ENCODE measurements at regions not wholly inside any gene's neighbourhood (a gene's known extent, or its start where the extent isn't known, plus 50 kb on each side); places are given as distances from the start of the nearest gene placed in this dataset.

GRCh38 chr14:84197704-84198103 lies 1332.2 kb upstream of the FLRT2 start:
- Histone ChIP-seq H3K4me1 (ENCODE audit: control insufficient read depth in 1 of 2, extremely low read depth in 1 of 2, insufficient read depth in 2 of 2, low read length in 2 of 2) (no peaks in the 10 kb centered on the region), H3K4me3 (ENCODE audit: control insufficient read depth in 1 of 2, extremely low read depth in 1 of 2, low read length in 1 of 2) (no peak overlapping the region), H3K36me3 (ENCODE audit: control insufficient read depth in 2 of 2, extremely low read depth in 1 of 2, insufficient read depth in 1 of 2, low read length in 1 of 2) (no peaks in the 10 kb centered on the region), H3K9me3 (no peaks in the 10 kb centered on the region), H3K27ac (ENCODE audit: low read length) (no peak overlapping the region), H3K27me3 (replicated peaks in 1 of 2; ENCODE audit: control insufficient read depth in 2 of 2, extremely low read depth in 1 of 2, insufficient read depth in 2 of 2, low read length in 1 of 2) (no peaks in the 10 kb centered on the region)
- ATAC-seq (replicated peaks in 1 of 4) (no peak), DNase-seq (no peak)
- CTCF ChIA-PET, result no interaction called here
- POLR2A ChIA-PET, result no interaction called here
- Mint-ChIP-seq H3K36me3 (no peaks in the 10 kb centered on the region), H3K27me3 (no peaks in the 10 kb centered on the region), H3K9me3 (peaks cover 17 to 29% (median 25%) of the 10 kb centered on the region in 3 donors), H3K27ac (no peak overlapping the region), H3K4me3 (no peak overlapping the region), H3K4me1 (no peaks in the 10 kb centered on the region)
- no CpG with 5 or more reads among the region's 1 CpG for WGBS (ENCODE audit: insufficient coverage)

GRCh38 chr14:84202486-84202885 lies 1327.5 kb upstream of the FLRT2 start:
- WGBS (ENCODE audit: insufficient coverage), result no CpG with 5 or more reads among the region's 2 CpGs
- no peaks in the 10 kb centered on the region for H3K4me1 Mint-ChIP-seq
- Histone ChIP-seq H3K9me3 (no peaks in the 10 kb centered on the region), H3K27me3 (replicated peaks in 1 of 2; ENCODE audit: control insufficient read depth in 2 of 2, extremely low read depth in 1 of 2, insufficient read depth in 2 of 2, low read length in 1 of 2) (no peaks in the 10 kb centered on the region), H3K27ac (ENCODE audit: low read length) (no peak overlapping the region), H3K4me1 (ENCODE audit: control insufficient read depth in 1 of 2, extremely low read depth in 1 of 2, insufficient read depth in 2 of 2, low read length in 2 of 2) (no peaks in the 10 kb centered on the region), H3K4me3 (ENCODE audit: control insufficient read depth in 1 of 2, extremely low read depth in 1 of 2, low read length in 1 of 2) (no peak overlapping the region), H3K36me3 (ENCODE audit: control insufficient read depth in 2 of 2, extremely low read depth in 1 of 2, insufficient read depth in 1 of 2, low read length in 1 of 2) (no peaks in the 10 kb centered on the region)
- H3K9me3 Mint-ChIP-seq, result peaks cover 14 to 20% (median 18%) of the 10 kb centered on the region in 3 donors
- ChIA-PET CTCF (no interaction called here), POLR2A (no interaction called here)
- H3K27me3 Mint-ChIP-seq, result no peaks in the 10 kb centered on the region
- DNase-seq, result no peak
- ATAC-seq (replicated peaks in 1 of 4), result no peak
- H3K4me3 Mint-ChIP-seq, result no peak overlapping the region
- no peaks in the 10 kb centered on the region for H3K36me3 Mint-ChIP-seq
- H3K27ac Mint-ChIP-seq, result no peak overlapping the region

GRCh38 chr14:84203896-84204295 lies 1326.0 kb upstream of the FLRT2 start:
- no peak overlapping the region for H3K27ac ChIP-seq (ENCODE audit: low read length)
- H3K36me3 Mint-ChIP-seq, result no peaks in the 10 kb centered on the region
- no peak overlapping the region for H3K27ac Mint-ChIP-seq
- H3K9me3 ChIP-seq, result no peaks in the 10 kb centered on the region
- no peaks in the 10 kb centered on the region for H3K4me1 ChIP-seq (ENCODE audit: control insufficient read depth in 1 of 2, extremely low read depth in 1 of 2, insufficient read depth in 2 of 2, low read length in 2 of 2)
- no peak for ATAC-seq (replicated peaks in 1 of 4)
- ChIA-PET POLR2A (no interaction called here), CTCF (no interaction called here)
- H3K4me1 Mint-ChIP-seq, result no peaks in the 10 kb centered on the region
- H3K27me3 Mint-ChIP-seq, result no peaks in the 10 kb centered on the region
- H3K9me3 Mint-ChIP-seq, result peaks cover 18 to 20% (median 19%) of the 10 kb centered on the region in 3 donors
- no peak for DNase-seq
- H3K4me3 ChIP-seq (ENCODE audit: control insufficient read depth in 1 of 2, extremely low read depth in 1 of 2, low read length in 1 of 2), result no peak overlapping the region
- H3K27me3 ChIP-seq (replicated peaks in 1 of 2; ENCODE audit: control insufficient read depth in 2 of 2, extremely low read depth in 1 of 2, insufficient read depth in 2 of 2, low read length in 1 of 2), result no peaks in the 10 kb centered on the region
- H3K4me3 Mint-ChIP-seq, result no peak overlapping the region
- no peaks in the 10 kb centered on the region for H3K36me3 ChIP-seq (ENCODE audit: control insufficient read depth in 2 of 2, extremely low read depth in 1 of 2, insufficient read depth in 1 of 2, low read length in 1 of 2)

- DNase-seq, result no peak
- Mint-ChIP-seq H3K9me3 (peaks cover 20 to 26% (median 25%) of the 10 kb centered on the region in 3 donors), H3K36me3 (no peaks in the 10 kb centered on the region), H3K4me1 (no peaks in the 10 kb centered on the region), H3K4me3 (no peak overlapping the region), H3K27me3 (no peaks in the 10 kb centered on the region), H3K27ac (no peak overlapping the region)
- Histone ChIP-seq H3K4me1 (ENCODE audit: control insufficient read depth in 1 of 2, extremely low read depth in 1 of 2, insufficient read depth in 2 of 2, low read length in 2 of 2) (no peaks in the 10 kb centered on the region), H3K4me3 (ENCODE audit: control insufficient read depth in 1 of 2, extremely low read depth in 1 of 2, low read length in 1 of 2) (no peak overlapping the region), H3K27me3 (replicated peaks in 1 of 2; ENCODE audit: control insufficient read depth in 2 of 2, extremely low read depth in 1 of 2, insufficient read depth in 2 of 2, low read length in 1 of 2) (no peaks in the 10 kb centered on the region), H3K9me3 (no peaks in the 10 kb centered on the region), H3K36me3 (ENCODE audit: control insufficient read depth in 2 of 2, extremely low read depth in 1 of 2, insufficient read depth in 1 of 2, low read length in 1 of 2) (no peaks in the 10 kb centered on the region), H3K27ac (ENCODE audit: low read length) (no peak overlapping the region)
- no peak for ATAC-seq (replicated peaks in 1 of 4)
- CTCF ChIA-PET, result no interaction called here
- no CpG with 5 or more reads among the region's 7 CpGs for WGBS (ENCODE audit: insufficient coverage)
- POLR2A ChIA-PET, result no interaction called here
These were observed 1321.5 kb upstream of the FLRT2 start for GRCh38 chr14:84208451-84208850.

- ChIA-PET CTCF (no interaction called here), POLR2A (no interaction called here)
- DNase-seq (no peak), ATAC-seq (replicated peaks in 1 of 4) (no peak)
- H3K27ac ChIP-seq (ENCODE audit: low read length), result no peak overlapping the region
- WGBS (ENCODE audit: insufficient coverage), result no CpG with 5 or more reads among the region's 1 CpG
- no peaks in the 10 kb centered on the region for H3K4me1 Mint-ChIP-seq
- no peak overlapping the region for H3K4me3 ChIP-seq (ENCODE audit: control insufficient read depth in 1 of 2, extremely low read depth in 1 of 2, low read length in 1 of 2)
- peaks cover 20 to 26% (median 25%) of the 10 kb centered on the region in 3 donors for H3K9me3 Mint-ChIP-seq
- no peaks in the 10 kb centered on the region for H3K27me3 Mint-ChIP-seq
- H3K4me1 ChIP-seq (ENCODE audit: control insufficient read depth in 1 of 2, extremely low read depth in 1 of 2, insufficient read depth in 2 of 2, low read length in 2 of 2), result no peaks in the 10 kb centered on the region
- no peaks in the 10 kb centered on the region for H3K9me3 ChIP-seq
- no peaks in the 10 kb centered on the region for H3K27me3 ChIP-seq (replicated peaks in 1 of 2; ENCODE audit: control insufficient read depth in 2 of 2, extremely low read depth in 1 of 2, insufficient read depth in 2 of 2, low read length in 1 of 2)
- no peaks in the 10 kb centered on the region for H3K36me3 ChIP-seq (ENCODE audit: control insufficient read depth in 2 of 2, extremely low read depth in 1 of 2, insufficient read depth in 1 of 2, low read length in 1 of 2)
- no peak overlapping the region for H3K27ac Mint-ChIP-seq
- no peak overlapping the region for H3K4me3 Mint-ChIP-seq
- H3K36me3 Mint-ChIP-seq, result no peaks in the 10 kb centered on the region
These were observed 1320.9 kb upstream of the FLRT2 start for GRCh38 chr14:84209031-84209430.

GRCh38 chr14:84217066-84217465 lies 1312.9 kb upstream of the FLRT2 start:
- H3K27ac ChIP-seq (ENCODE audit: low read length), result no peak overlapping the region
- H3K36me3 Mint-ChIP-seq, result no peaks in the 10 kb centered on the region
- ATAC-seq (replicated peaks in 1 of 4) (no peak), DNase-seq (no peak)
- no peaks in the 10 kb centered on the region for H3K27me3 Mint-ChIP-seq
- CTCF ChIA-PET, result no interaction called here
- H3K27ac Mint-ChIP-seq, result no peak overlapping the region
- H3K27me3 ChIP-seq (replicated peaks in 1 of 2; ENCODE audit: control insufficient read depth in 2 of 2, extremely low read depth in 1 of 2, insufficient read depth in 2 of 2, low read length in 1 of 2), result no peaks in the 10 kb centered on the region
- H3K36me3 ChIP-seq (ENCODE audit: control insufficient read depth in 2 of 2, extremely low read depth in 1 of 2, insufficient read depth in 1 of 2, low read length in 1 of 2), result no peaks in the 10 kb centered on the region
- POLR2A ChIA-PET, result no interaction called here
- H3K4me3 ChIP-seq (ENCODE audit: control insufficient read depth in 1 of 2, extremely low read depth in 1 of 2, low read length in 1 of 2), result no peak overlapping the region
- H3K4me1 Mint-ChIP-seq, result no peaks in the 10 kb centered on the region
- no peaks in the 10 kb centered on the region for H3K4me1 ChIP-seq (ENCODE audit: control insufficient read depth in 1 of 2, extremely low read depth in 1 of 2, insufficient read depth in 2 of 2, low read length in 2 of 2)
- no CpG with 5 or more reads among the region's 1 CpG for WGBS (ENCODE audit: insufficient coverage)
- H3K4me3 Mint-ChIP-seq, result no peak overlapping the region
- peaks cover 16 to 28% (median 20%) of the 10 kb centered on the region in 3 donors for H3K9me3 Mint-ChIP-seq
- no peaks in the 10 kb centered on the region for H3K9me3 ChIP-seq

GRCh38 chr14:84225268-84225667 lies 1304.7 kb upstream of the FLRT2 start:
- H3K27me3 Mint-ChIP-seq, result no peaks in the 10 kb centered on the region
- no peak overlapping the region for H3K4me3 Mint-ChIP-seq
- H3K27me3 ChIP-seq (replicated peaks in 1 of 2; ENCODE audit: control insufficient read depth in 2 of 2, extremely low read depth in 1 of 2, insufficient read depth in 2 of 2, low read length in 1 of 2), result no peaks in the 10 kb centered on the region
- no peak for ATAC-seq (replicated peaks in 1 of 4)
- no peaks in the 10 kb centered on the region for H3K36me3 Mint-ChIP-seq
- H3K9me3 Mint-ChIP-seq, result peaks cover 11 to 22% (median 14%) of the 10 kb centered on the region in 3 donors
- H3K4me1 ChIP-seq (ENCODE audit: control insufficient read depth in 1 of 2, extremely low read depth in 1 of 2, insufficient read depth in 2 of 2, low read length in 2 of 2), result no peaks in the 10 kb centered on the region
- 80% methylated on average over 1 of the region's 1 CpG for WGBS (ENCODE audit: insufficient coverage)
- no peak overlapping the region for H3K27ac ChIP-seq (ENCODE audit: low read length)
- H3K9me3 ChIP-seq, result no peaks in the 10 kb centered on the region
- H3K4me1 Mint-ChIP-seq, result no peaks in the 10 kb centered on the region
- no peak for DNase-seq
- H3K27ac Mint-ChIP-seq, result no peak overlapping the region
- CTCF ChIA-PET, result no interaction called here
- POLR2A ChIA-PET, result no interaction called here
- H3K4me3 ChIP-seq (ENCODE audit: control insufficient read depth in 1 of 2, extremely low read depth in 1 of 2, low read length in 1 of 2), result no peak overlapping the region
- no peaks in the 10 kb centered on the region for H3K36me3 ChIP-seq (ENCODE audit: control insufficient read depth in 2 of 2, extremely low read depth in 1 of 2, insufficient read depth in 1 of 2, low read length in 1 of 2)
